Body of pancreas (tissue), 4 donors: ENCODE measurements at regions not wholly inside any gene's neighbourhood (a gene's known extent, or its start where the extent isn't known, plus 50 kb on each side); places are given as distances from the start of the nearest gene placed in this dataset.

Experiments
- ATAC-seq: fragments of 150-250 bp; one replicate; pipeline ENCODE4 v1.9.1; 2016
- DNase-seq, 4 donors: peaks; one replicate each; pipeline ENCODE4 v3.0.0-alpha.2; 2019
- H3K27ac ChIP-seq, 4 donors: fragments of 200-600 bp; sonication (generic); 1 replicate in 3 of 4; 2 replicates in 1 of 4; pipeline versions ENCODE4 v1.5.1 to v1.6.1; 2016 to 2019; ENCODE audit warnings: mild to moderate bottlenecking in 1 of 4, mixed read lengths in 1 of 4, moderate library complexity in 1 of 4
- H3K27me3 ChIP-seq, 2 donors: fragments of 200-600 bp; sonication (generic); one replicate each; pipeline ENCODE4 v1.6.0; 2016; ENCODE audit warnings: mild to moderate bottlenecking in 1 of 2
- H3K36me3 ChIP-seq, 2 donors: fragments of 200-600 bp; sonication (generic); replicated peaks in 1 of 2; 2 replicates each; pipeline ENCODE4 v1.5.1; 2016; ENCODE audit warnings: low read depth in 2 of 2; ENCODE audit not compliant: insufficient read depth in 1 of 2
- H3K4me1 ChIP-seq: fragments of 200-600 bp; sonication (generic); one replicate; pipeline ENCODE4 v1.6.0; 2016
- H3K4me3 ChIP-seq, 2 donors: fragments of 200-600 bp; sonication (generic); 1 replicate in 1 of 2; 2 replicates in 1 of 2; pipeline ENCODE4 v1.5.1; 2016 to 2019
- H3K9me3 ChIP-seq, 3 donors: fragments of 200-600 bp; sonication (generic); 1 replicate in 2 of 3; 2 replicates in 1 of 3; pipeline ENCODE4 v1.5.1; 2016
- CTCF ChIP-seq, 7 experiments: fragments of 450-650 bp in 4 of 7; fragments of 200-600 bp in 3 of 7; sonication (generic) in 3 of 7; IDR thresholded peaks; one replicate each; pipeline ENCODE4 v1.5.1; 2016 to 2019; ENCODE audit warnings: antibody characterized with exemption in 7 of 7
- POLR2A ChIP-seq, 3 donors: fragments of 450-650 bp; IDR thresholded peaks; one replicate each; pipeline ENCODE4 v1.6.1; 2016; ENCODE audit warnings: antibody characterized with exemption in 3 of 3, mild to moderate bottlenecking in 2 of 3
- WGBS, 2 donors: methylation state at CpG; one replicate each; pipeline ENCODE4 v1.1.5; 2017; 5-methylcytosine and 5-hydroxymethylcytosine counted together
- intact Hi-C: fragments of 100-400 bp; cut with DNase I; formaldehyde crosslinking; loops from one replicate; pipeline ENCODE4 v1.15.1; 2023

- ATAC-seq (no peak), DNase-seq (no peak)
- Histone ChIP-seq H3K27ac (no peak overlapping the region), H3K36me3 (no peaks in the 10 kb centered on the region), H3K27me3 (no peaks in the 10 kb centered on the region), H3K4me3 (no peak overlapping the region), H3K9me3 (no peaks in the 10 kb centered on the region), H3K4me1 (no peaks in the 10 kb centered on the region)
- intact Hi-C loops = no loop called here
- TF ChIP-seq POLR2A (IDR thresholded peaks at IDR 0.05) (no peak), CTCF (IDR thresholded peaks at IDR 0.05) (no peak)
- WGBS, 2 donors = 74 to 82% methylated on average over 3 of the region's 3 CpGs
These were observed 180.3 kb downstream of the TMEM182 start for GRCh38 chr2:102942107-102942506.

- WGBS, 2 donors = 78 to 83% methylated on average over 2 of the region's 2 CpGs
These were observed 181.4 kb downstream of the TMEM182 start for GRCh38 chr2:102943251-102943650.

GRCh38 chr2:102950371-102950946 is 188.6 kb downstream of the TMEM182 start:
- Histone ChIP-seq H3K27ac (no peak overlapping the region), H3K9me3 (no peaks in the 10 kb centered on the region), H3K27me3 (no peaks in the 10 kb centered on the region), H3K4me1 (no peaks in the 10 kb centered on the region), H3K4me3 (no peak overlapping the region), H3K36me3 (no peaks in the 10 kb centered on the region)
- intact Hi-C loops = no loop called here
- 64 to 68% methylated on average over 3 of the region's 3 CpGs for WGBS, 2 donors
- TF ChIP-seq CTCF (IDR thresholded peaks at IDR 0.05) (no peak), POLR2A (IDR thresholded peaks at IDR 0.05) (no peak)
- no peak for ATAC-seq
- no peak for DNase-seq

More at GRCh38 chr2:102943251-102943650, 181.4 kb downstream of the TMEM182 start:
- ATAC-seq = no peak
- no peak overlapping the region for H3K27ac ChIP-seq
- DNase-seq = no peak
- H3K27me3 ChIP-seq = no peaks in the 10 kb centered on the region
- H3K36me3 ChIP-seq = no peaks in the 10 kb centered on the region
- intact Hi-C loops = no loop called here
- no peaks in the 10 kb centered on the region for H3K9me3 ChIP-seq
- TF ChIP-seq CTCF (IDR thresholded peaks at IDR 0.05) (no peak), POLR2A (IDR thresholded peaks at IDR 0.05) (no peak)
- no peak overlapping the region for H3K4me3 ChIP-seq
- no peaks in the 10 kb centered on the region for H3K4me1 ChIP-seq

GRCh38 chr2:102951249-102951648 is 189.4 kb downstream of the TMEM182 start:
- H3K4me3 ChIP-seq = no peak overlapping the region
- no peak for ATAC-seq
- no peaks in the 10 kb centered on the region for H3K36me3 ChIP-seq
- H3K27me3 ChIP-seq = no peaks in the 10 kb centered on the region
- no peak for DNase-seq
- WGBS, 2 donors = 81 to 84% methylated on average over 3 of the region's 3 CpGs
- intact Hi-C loops = no loop called here
- H3K27ac ChIP-seq = no peak overlapping the region
- no peak for TF ChIP-seq POLR2A (IDR thresholded peaks at IDR 0.05)
- no peaks in the 10 kb centered on the region for H3K4me1 ChIP-seq
- H3K9me3 ChIP-seq = no peaks in the 10 kb centered on the region

GRCh38 chr2:102967451-102967850 is 205.6 kb downstream of the TMEM182 start:
- no peak for ATAC-seq
- DNase-seq = no peak
- Histone ChIP-seq H3K4me3 (no peak overlapping the region), H3K9me3 (no peaks in the 10 kb centered on the region), H3K4me1 (no peaks in the 10 kb centered on the region), H3K36me3 (no peaks in the 10 kb centered on the region), H3K27me3 (no peaks in the 10 kb centered on the region), H3K27ac (no peak overlapping the region)
- TF ChIP-seq CTCF (IDR thresholded peaks at IDR 0.05) (no peak), POLR2A (IDR thresholded peaks at IDR 0.05) (no peak)
- intact Hi-C loops = no loop called here
- WGBS, 2 donors = 69 to 86% methylated on average over 4 of the region's 4 CpGs
